ENCODE measurements at regions not wholly inside any gene's neighbourhood (a gene's known extent, or its start where the extent isn't known, plus 50 kb on each side); places are given as distances from the start of the nearest gene placed in this dataset.

- no peak for DNase-seq (ENCODE audit: low spot score)
Observed at GRCh38 chr4:29521281-29521680, 1198.9 kb upstream of the PCDH7 start.

- DNase-seq (ENCODE audit: low spot score) = no peak
Observed at GRCh38 chr4:29536745-29537144, 1183.4 kb upstream of the PCDH7 start.

DNA sequence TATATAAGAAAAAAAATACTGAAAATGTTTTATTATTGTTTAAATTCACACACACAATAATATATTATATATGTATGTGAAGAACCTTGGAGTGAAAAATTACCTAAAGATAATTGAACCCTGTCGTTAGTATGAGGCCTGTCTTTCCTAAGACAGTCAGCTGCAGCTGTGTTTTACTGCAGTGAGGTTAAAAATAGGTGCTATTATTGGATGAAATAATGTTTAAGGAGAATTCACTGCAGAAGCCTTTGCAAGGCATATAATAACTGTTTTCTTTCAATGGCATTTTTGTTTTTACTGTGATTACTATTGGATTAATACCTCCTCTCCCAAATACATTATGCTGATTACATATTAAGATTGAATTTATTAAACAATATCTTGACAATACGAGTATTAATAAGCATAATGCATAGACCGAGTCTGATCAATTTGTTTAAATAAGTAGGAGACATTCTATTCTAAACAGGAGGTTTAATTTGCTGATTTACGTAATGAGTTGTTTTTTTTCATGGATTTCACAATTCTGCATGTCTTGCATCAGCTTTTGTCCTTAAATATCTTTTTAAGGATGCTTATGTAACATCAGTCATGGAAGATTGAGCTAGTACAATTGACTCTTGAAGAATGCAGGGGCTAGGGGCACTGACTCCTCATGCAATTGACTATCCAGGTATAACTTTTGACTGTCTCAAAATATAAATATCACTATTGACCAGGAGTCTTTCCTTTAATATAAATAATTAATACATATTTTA lies 1181.1 kb upstream of the PCDH7 start:
- DNase-seq (ENCODE audit: low spot score) = no peak

DNA sequence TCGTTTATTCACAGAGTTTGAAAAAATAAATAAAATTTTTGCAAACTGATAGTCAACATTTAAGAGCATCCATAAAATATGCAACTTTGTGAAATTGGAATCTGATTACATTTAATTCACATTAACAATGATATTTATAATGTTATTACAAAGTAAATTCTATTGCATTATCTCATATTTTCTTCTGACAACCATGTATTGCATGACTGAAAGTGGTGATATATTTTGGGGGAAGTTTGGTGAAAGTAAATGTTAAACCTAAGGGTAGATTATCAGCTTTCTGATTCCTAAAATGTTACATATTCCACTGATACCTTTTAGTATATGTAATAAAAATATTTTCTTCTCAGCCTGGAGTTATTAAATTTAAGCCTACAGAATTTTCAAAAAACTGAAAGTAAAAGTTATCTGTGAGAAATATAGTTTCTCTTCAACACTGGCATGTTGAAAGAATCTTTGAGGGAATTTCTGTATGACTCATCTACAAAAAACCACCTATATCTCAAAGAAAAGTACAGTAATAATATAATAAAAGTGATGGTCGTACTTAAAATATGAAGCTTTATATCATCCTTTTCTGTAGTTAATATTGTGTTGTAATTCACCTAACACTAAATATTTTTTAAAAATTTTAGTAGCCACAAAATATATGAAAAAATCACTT lies 1179.6 kb upstream of the PCDH7 start:
- no peak for DNase-seq (ENCODE audit: low spot score)

GRCh38 chr4:29541757-29542156 lies 1178.4 kb upstream of the PCDH7 start:
- no peak for DNase-seq (ENCODE audit: low spot score)

DNA sequence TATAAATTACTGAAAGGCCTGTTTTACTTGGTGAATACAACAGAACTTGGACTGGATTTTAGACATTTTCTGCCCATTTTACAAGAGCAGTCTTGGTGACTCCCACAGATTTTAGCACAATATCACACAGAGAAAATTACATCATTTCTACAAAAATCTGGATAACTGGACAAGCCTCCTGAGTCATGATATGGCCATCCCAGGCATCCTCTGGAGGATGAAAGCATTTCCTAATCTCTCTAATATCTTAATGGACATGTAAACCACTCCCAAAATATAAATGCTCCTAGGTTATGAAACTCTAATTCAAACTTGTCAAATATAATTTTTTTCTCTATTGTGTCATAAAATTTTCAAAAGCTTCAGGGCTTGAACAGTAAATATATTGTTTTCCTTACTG lies 1170.8 kb upstream of the PCDH7 start:
- no peak for DNase-seq (ENCODE audit: low spot score)

DNA sequence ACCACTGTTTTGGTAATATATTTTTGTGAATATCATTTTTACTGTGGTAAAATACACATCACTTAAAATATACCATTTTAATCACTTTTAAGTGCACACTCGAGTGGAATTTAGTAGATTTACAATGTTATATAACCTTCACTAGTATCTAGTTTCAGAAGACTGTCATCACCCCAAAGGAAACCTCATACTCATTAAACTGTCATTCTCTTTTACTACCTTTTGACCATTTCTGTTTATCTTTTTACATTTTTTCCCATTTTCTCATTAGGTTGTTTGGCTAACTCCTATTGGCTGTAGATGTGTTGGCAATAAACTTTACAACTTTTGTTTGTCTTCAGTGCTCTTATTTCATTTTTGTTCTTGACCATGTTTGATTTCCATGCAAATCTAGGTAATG lies 1168.3 kb upstream of the PCDH7 start:
- no peak for DNase-seq (ENCODE audit: low spot score)

DNA sequence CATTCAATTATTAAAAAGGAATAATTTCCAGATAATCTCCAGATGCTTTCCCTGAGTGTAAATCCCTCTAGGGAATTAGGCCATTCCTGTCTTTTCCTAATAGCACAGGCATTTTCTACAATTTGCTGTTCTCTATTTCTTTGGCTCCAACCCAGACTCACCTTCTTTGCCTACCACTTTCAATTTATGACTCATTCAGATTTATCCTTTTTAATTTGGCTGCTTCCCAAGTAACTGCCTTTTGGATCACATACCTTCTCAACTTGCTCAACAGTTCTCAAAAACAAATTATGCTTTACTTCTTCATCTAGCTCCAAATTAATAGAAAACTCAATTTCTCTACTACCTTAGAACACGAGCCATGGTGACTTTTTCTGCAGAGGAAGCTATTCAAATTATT lies 1166.3 kb upstream of the PCDH7 start:
- no peak for DNase-seq (ENCODE audit: low spot score)

- DNase-seq (ENCODE audit: low spot score) = no peak
Observed at GRCh38 chr4:29558789-29559188, 1161.4 kb upstream of the PCDH7 start.

- no peak for DNase-seq (ENCODE audit: low spot score)
Observed at GRCh38 chr4:29559286-29559685, 1160.9 kb upstream of the PCDH7 start.

DNA sequence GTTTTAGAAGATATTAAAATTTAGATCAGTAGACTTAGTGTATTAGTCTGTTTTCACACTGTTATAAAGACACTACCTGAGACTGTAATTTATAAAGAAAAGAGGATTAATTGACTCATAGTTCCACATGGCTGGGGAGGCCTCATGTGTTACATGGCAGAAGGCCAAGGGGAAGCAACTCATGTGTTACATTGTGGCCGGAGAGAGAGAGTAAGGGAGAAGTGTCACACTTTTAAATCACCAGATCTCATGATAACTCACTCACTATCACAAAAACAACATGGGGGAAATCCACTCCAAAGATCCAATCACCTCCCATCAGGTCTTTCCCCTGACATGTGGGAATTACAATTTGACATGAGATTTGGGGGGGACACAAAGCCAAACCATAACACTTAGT lies 1159.7 kb upstream of the PCDH7 start:
- DNase-seq (ENCODE audit: low spot score) = no peak

GRCh38 chr4:29565256-29565655 lies 1154.9 kb upstream of the PCDH7 start:
- DNase-seq (ENCODE audit: low spot score) = no peak

GRCh38 chr4:29566371-29566770 lies 1153.8 kb upstream of the PCDH7 start:
- no peak for DNase-seq (ENCODE audit: low spot score)

- DNase-seq (ENCODE audit: low spot score) = no peak
Observed at GRCh38 chr4:29571322-29571721, 1148.8 kb upstream of the PCDH7 start.

GRCh38 chr4:29578329-29578728 lies 1141.8 kb upstream of the PCDH7 start:
- DNase-seq (ENCODE audit: low spot score) = no peak

GRCh38 chr4:29581457-29581856 lies 1138.7 kb upstream of the PCDH7 start:
- DNase-seq (ENCODE audit: low spot score) = no peak

DNA sequence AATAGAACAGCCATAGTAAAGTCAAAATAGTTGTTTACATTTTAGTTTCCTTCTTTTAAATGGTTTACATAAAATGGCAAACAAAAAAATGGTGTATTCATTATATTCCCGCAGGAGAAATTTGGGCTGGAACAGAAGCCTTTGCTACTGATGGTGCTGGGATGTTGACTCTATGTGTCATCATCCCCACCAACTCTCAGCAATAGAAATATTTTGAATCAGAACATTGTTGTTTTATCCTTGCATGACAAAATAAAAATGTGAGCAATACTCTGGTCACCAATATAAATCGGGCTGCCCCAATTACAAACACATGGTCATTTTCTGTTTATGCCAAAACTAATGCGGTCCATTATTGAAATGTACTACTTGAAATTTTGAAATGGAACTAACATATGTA lies 1131.6 kb upstream of the PCDH7 start:
- no peak for DNase-seq (ENCODE audit: low spot score)

DNA sequence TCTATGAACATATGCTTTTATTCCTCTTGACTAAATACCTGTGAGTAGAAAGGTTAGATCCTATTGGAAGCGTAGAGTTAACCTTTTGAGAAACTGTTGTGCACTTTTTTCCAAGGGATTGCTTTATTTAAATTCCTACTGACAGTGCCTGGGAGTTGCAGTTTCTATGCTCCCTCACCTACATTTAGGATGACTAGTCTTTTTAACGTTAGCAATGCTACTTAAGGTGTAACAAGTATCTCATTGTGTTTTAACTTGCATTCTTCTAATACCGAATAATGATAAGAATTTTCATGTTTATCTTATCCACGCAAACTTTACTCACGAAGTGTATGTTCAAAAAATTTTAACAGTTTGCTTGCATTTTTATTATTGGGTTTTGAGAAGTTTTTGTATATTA lies 1123.9 kb upstream of the PCDH7 start:
- DNase-seq (ENCODE audit: low spot score) = no peak

GRCh38 chr4:29619168-29619567 lies 1101.0 kb upstream of the PCDH7 start:
- DNase-seq (ENCODE audit: low spot score) = no peak

DNA sequence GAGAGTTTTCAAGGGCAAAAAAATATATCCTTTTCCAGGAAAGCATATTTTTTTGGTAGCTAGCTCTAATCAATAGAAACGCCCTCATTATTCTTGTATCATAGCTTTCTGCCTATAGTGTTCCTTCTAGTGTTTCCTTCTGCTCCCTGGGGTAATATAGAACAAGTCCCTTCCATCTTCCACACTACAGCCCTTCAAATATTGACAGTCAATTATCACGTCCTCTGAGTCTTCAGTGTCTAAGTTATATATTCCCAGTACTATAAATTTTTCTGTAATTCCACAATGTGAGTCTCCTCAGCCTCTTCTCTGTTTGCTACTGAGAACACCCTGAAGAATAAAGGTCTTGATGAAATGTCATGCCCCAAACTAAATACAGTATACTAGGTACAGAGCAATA lies 1088.0 kb upstream of the PCDH7 start:
- DNase-seq (ENCODE audit: low spot score) = no peak

DNA sequence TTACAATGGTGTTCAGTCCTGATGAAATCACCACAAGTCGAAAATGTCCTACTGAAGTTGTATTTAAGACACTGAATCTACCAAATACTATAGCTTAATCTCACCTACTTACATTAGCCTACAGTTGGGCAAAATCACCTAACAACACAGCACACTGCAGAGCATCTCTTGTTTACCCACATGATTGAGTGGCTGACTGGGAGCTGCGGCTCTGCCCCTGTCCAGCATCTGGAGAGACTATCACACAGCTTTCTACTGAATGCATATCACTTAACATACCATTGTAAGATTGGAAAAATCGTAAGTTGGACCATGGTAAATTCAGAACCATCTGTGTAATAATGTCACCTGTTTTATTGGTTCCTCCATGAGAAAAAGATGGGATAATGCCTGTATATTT lies 1083.2 kb upstream of the PCDH7 start:
- no peak for DNase-seq (ENCODE audit: low spot score)

DNA sequence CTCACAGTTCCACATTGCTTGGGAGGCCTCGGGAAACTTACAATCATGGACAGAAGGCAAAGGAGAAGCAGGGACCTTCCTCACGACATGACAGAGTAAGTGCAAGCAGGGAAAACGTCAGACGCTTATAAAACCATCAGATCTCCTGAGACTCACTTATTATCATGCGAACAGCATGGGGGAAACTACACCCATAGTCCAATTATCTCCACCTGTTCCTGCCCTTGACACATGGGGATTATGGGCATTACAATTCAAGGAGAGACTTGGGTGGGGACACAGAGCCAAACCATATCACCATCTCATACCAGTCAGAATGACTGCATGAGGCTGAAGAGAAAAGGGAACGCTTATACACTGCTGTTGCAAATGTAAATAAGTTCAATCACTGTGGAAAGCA lies 1066.9 kb upstream of the PCDH7 start:
- DNase-seq (ENCODE audit: low spot score) = no peak

- DNase-seq (ENCODE audit: low spot score) = no peak
Observed at GRCh38 chr4:29680644-29681043, 1039.5 kb upstream of the PCDH7 start.

DNA sequence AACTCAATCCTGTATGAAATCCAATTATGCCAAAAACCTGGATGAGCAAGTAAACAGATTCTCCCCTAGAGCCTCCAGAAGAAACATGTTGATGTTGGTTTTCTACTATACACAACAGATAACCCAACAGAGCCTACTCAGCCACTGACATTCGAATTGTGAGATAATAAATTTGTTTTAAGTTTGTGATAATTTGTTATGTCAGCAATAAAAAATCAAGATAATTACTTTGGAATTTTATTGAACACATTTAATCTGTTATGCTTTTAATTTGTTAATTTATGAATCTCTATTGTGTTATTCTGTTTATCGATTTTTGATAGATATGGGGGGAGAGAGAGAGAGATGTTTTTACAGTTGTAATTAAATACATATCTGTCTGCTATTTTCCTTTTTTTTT lies 1016.1 kb upstream of the PCDH7 start:
- DNase-seq (ENCODE audit: low spot score) = no peak

Measured in SK-N-DZ (cell line).